H9 (cell line): ENCODE measurements at regions not wholly inside any gene's neighbourhood (a gene's known extent, or its start where the extent isn't known, plus 50 kb on each side); places are given as distances from the start of the nearest gene placed in this dataset.

Source experiments
- DNase-seq: peaks from one replicate; pipeline ENCODE4 v3.0.0-alpha.2; 2017
- H2AFZ ChIP-seq: one replicate; pipeline ENCODE4 v1.6.1; 2013; ENCODE audit warnings: mild to moderate bottlenecking, low read length, control low read depth, moderate library complexity
- H2AK5ac ChIP-seq: 2 replicates; pipeline ENCODE4 v1.6.1; 2013; ENCODE audit warnings: low read length, control low read depth, mixed read lengths; ENCODE audit not compliant: insufficient read length
- H2BK120ac ChIP-seq: one replicate; pipeline ENCODE4 v1.6.1; 2013; ENCODE audit warnings: low read depth, mild to moderate bottlenecking, low read length, control low read depth, inconsistent platforms; ENCODE audit not compliant: poor library complexity, severe bottlenecking
- H2BK12ac ChIP-seq: 2 replicates; pipeline ENCODE4 v1.6.1; 2013; ENCODE audit warnings: low read length, control low read depth, mixed read lengths, low read depth; ENCODE audit not compliant: insufficient read length
- H2BK15ac ChIP-seq: 2 replicates; pipeline ENCODE4 v1.6.1; 2013; ENCODE audit warnings: low read depth, low read length, control low read depth
- H2BK20ac ChIP-seq: one replicate; pipeline ENCODE4 v1.6.1; 2013; ENCODE audit warnings: low read depth, mild to moderate bottlenecking, low read length, control low read depth, inconsistent platforms; ENCODE audit not compliant: poor library complexity, severe bottlenecking
- H2BK5ac ChIP-seq: 2 replicates; pipeline ENCODE4 v1.6.1; 2013; ENCODE audit warnings: low read length, control low read depth, mixed read lengths; ENCODE audit not compliant: insufficient read length
- H3K14ac ChIP-seq: 2 replicates; pipeline ENCODE4 v1.6.1; 2013; ENCODE audit warnings: low read length, control low read depth; ENCODE audit not compliant: insufficient read depth
- H3K18ac ChIP-seq: 2 replicates; pipeline ENCODE4 v1.6.1; 2013; ENCODE audit warnings: low read depth, mild to moderate bottlenecking, mixed read lengths, low read length, control low read depth; ENCODE audit not compliant: insufficient read length
- H3K23ac ChIP-seq: 2 replicates; pipeline ENCODE4 v1.6.1; 2013; ENCODE audit warnings: low read length, control low read depth, mixed read lengths, low read depth; ENCODE audit not compliant: insufficient read length
- H3K23me2 ChIP-seq: 2 replicates; pipeline ENCODE4 v1.6.1; 2013; ENCODE audit warnings: low read depth, mild to moderate bottlenecking, mixed read lengths, low read length, control low read depth; ENCODE audit not compliant: insufficient read length, poor library complexity, severe bottlenecking
- H3K27ac ChIP-seq: 2 replicates; pipeline ENCODE4 v1.5.1; 2013; ENCODE audit warnings: low read length, control low read depth, mixed read lengths, low read depth; ENCODE audit not compliant: insufficient read length
- H3K27me3 ChIP-seq: 2 replicates; pipeline ENCODE4 v1.6.1; 2013; ENCODE audit warnings: low read length, control low read depth, inconsistent platforms; ENCODE audit not compliant: insufficient read depth
- H3K4ac ChIP-seq: 2 replicates; pipeline ENCODE4 v1.6.1; 2013; ENCODE audit warnings: low read depth, mild to moderate bottlenecking, control low read depth, inconsistent platforms, low read length, moderate library complexity
- H3K4me1 ChIP-seq: 2 replicates; pipeline ENCODE4 v1.6.1; 2013; ENCODE audit warnings: low read length, control low read depth, inconsistent platforms; ENCODE audit not compliant: insufficient read depth
- H3K4me2 ChIP-seq: 2 replicates; pipeline ENCODE4 v1.6.1; 2013; ENCODE audit warnings: low read length, control low read depth, mixed read lengths; ENCODE audit not compliant: insufficient read length, insufficient read depth
- H3K56ac ChIP-seq: 2 replicates; pipeline ENCODE4 v1.6.1; 2013; ENCODE audit warnings: low read depth, mild to moderate bottlenecking, mixed read lengths, low read length, control low read depth; ENCODE audit not compliant: insufficient read length
- H3K79me1 ChIP-seq: 2 replicates; pipeline ENCODE4 v1.6.1; 2013; ENCODE audit warnings: low read depth, mild to moderate bottlenecking, moderate library complexity, low read length, control low read depth, inconsistent platforms; ENCODE audit not compliant: insufficient read depth, poor library complexity, severe bottlenecking
- H3K79me2 ChIP-seq: 2 replicates; pipeline ENCODE4 v1.6.1; 2013; ENCODE audit warnings: low read length, control low read depth, inconsistent platforms; ENCODE audit not compliant: insufficient read depth
- H3K9ac ChIP-seq: 2 replicates; pipeline ENCODE4 v1.6.1; 2013; ENCODE audit warnings: low read length, control low read depth, mixed read lengths; ENCODE audit not compliant: insufficient read length; ENCODE audit errors: extremely low read depth
- H3K9me3 ChIP-seq: one replicate; pipeline ENCODE4 v1.6.1; 2013; ENCODE audit warnings: low read depth, low read length, inconsistent platforms; ENCODE audit not compliant: control insufficient read depth
- H3T11ph ChIP-seq: one replicate; pipeline ENCODE4 v1.6.1; 2013; ENCODE audit warnings: mild to moderate bottlenecking, low read length, control low read depth, inconsistent platforms
- H4K20me1 ChIP-seq: one replicate; pipeline ENCODE4 v1.6.1; 2013; ENCODE audit not compliant: control insufficient read depth, insufficient read length, insufficient read depth
- H4K5ac ChIP-seq: 2 replicates; pipeline ENCODE4 v1.6.1; 2013; ENCODE audit warnings: low read depth, mild to moderate bottlenecking, mixed read lengths, low read length, control low read depth; ENCODE audit not compliant: insufficient read length
- H4K8ac ChIP-seq: replicated peaks from 2 replicates; pipeline ENCODE4 v1.6.1; 2013; ENCODE audit warnings: low read length, control low read depth, mixed read lengths, low read depth; ENCODE audit not compliant: insufficient read length
- H4K91ac ChIP-seq: 2 replicates; pipeline ENCODE4 v1.6.1; 2013; ENCODE audit warnings: low read depth, mild to moderate bottlenecking, moderate library complexity, mixed read lengths, low read length, control low read depth; ENCODE audit not compliant: insufficient read length
- H3K27ac Mint-ChIP-seq, 3 experiments: 2 replicates in 2 of 3; 3 replicates in 1 of 3; pipeline ENCODE4 v1.8.0; 2020 to 2021; ENCODE audit warnings: mixed read lengths in 3 of 3, mild to moderate bottlenecking in 1 of 3, moderate library complexity in 1 of 3
- H3K27me3 Mint-ChIP-seq: 2 replicates; pipeline ENCODE4 v1.8.0; 2021; ENCODE audit warnings: low read depth, mild to moderate bottlenecking, moderate library complexity, mixed read lengths
- H3K36me3 Mint-ChIP-seq, 3 experiments: 2 replicates in 2 of 3; 3 replicates in 1 of 3; pipeline ENCODE4 v1.8.0; 2020 to 2021; ENCODE audit warnings: low read depth in 3 of 3, mixed read lengths in 3 of 3; ENCODE audit not compliant: insufficient read depth in 1 of 3
- H3K4me1 Mint-ChIP-seq, 2 experiments: 2 replicates each; pipeline ENCODE4 v1.8.0; 2020; ENCODE audit warnings: mixed read lengths in 2 of 2
- H3K4me3 Mint-ChIP-seq, 2 experiments: 2 replicates in 1 of 2; 3 replicates in 1 of 2; pipeline ENCODE4 v1.8.0; 2020 to 2021; ENCODE audit warnings: mild to moderate bottlenecking in 2 of 2, mixed read lengths in 2 of 2, moderate library complexity in 1 of 2
- H3K9me3 Mint-ChIP-seq, 2 experiments: 2 replicates in 1 of 2; 3 replicates in 1 of 2; pipeline ENCODE4 v1.8.0; 2020; ENCODE audit warnings: mild to moderate bottlenecking in 2 of 2, mixed read lengths in 2 of 2, moderate library complexity in 1 of 2
- WGBS: extraction: QIAGEN DNeasy Blood & Tissue Kit; methylation state at CpG from one replicate; pipeline ENCODE4 v1.1.7; 2013; ENCODE audit warnings: missing lambda C conversion rate, low lambda C conversion rate, mixed read lengths; ENCODE audit not compliant: insufficient read length; ENCODE audit errors: extremely low coverage; 5-methylcytosine and 5-hydroxymethylcytosine counted together
- TF ChIP-seq, protein P1 (sequence below): fragments of 200-600 bp; sonication (generic); conservative IDR thresholded peaks from 3 replicates; pipeline ENCODE4 v1.8.0; 2021; ENCODE audit warnings: antibody characterized with exemption, mild to moderate bottlenecking

DNA sequence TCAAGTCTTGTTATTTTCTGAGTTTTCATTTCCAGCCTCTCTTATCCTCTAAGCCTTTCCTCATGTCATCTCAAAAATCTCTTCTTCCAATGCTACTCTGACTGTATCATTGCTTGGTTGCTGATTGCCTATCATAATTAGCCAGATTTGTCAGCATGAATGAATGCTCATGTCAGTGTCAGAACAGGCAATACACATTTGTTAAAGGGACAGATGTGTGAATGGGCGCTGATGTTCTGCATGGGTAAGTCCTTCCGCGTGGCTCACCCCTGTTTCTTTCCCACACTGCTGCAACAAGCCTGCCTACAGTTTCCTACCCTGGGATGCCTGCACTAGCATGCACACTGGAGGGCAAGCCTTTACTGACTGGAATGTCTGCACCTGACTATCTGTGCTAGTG lies 100.6 kb downstream of the RHOU start:
- Mint-ChIP-seq H3K27ac (no peak overlapping the region), H3K36me3 (no peaks in the 10 kb centered on the region), H3K27me3 (peaks cover 4% of the 10 kb centered on the region; the same call in 1 of the 2 replicates), H3K9me3 (no peaks in the 10 kb centered on the region; a peak in 1 of 5 replicates), H3K4me3 (no peak overlapping the region), H3K4me1 (peaks cover 7 to 9% of the 10 kb centered on the region in 2 experiments; a peak in 2 of 4 replicates)
- Histone ChIP-seq H3T11ph (no peak overlapping the region), H2BK15ac (no peak overlapping the region), H2BK12ac (no peak overlapping the region), H3K79me1 (no peaks in the 10 kb centered on the region), H3K23me2 (no peaks in the 10 kb centered on the region), H4K91ac (no peak overlapping the region), H3K9me3 (no peaks in the 10 kb centered on the region), H2BK5ac (no peak overlapping the region), H3K23ac (no peak overlapping the region), H2AFZ (no peak overlapping the region), H4K8ac (no peak overlapping the region), H3K27ac (no peak overlapping the region), H3K27me3 (no peaks in the 10 kb centered on the region), H3K4me2 (no peak overlapping the region), H2AK5ac (no peak overlapping the region), H3K9ac (no peak overlapping the region), H3K18ac (no peak overlapping the region), H3K4ac (no peak overlapping the region), H3K56ac (no peak overlapping the region), H2BK20ac (no peak overlapping the region), H2BK120ac (no peak overlapping the region), H3K4me1 (no peaks in the 10 kb centered on the region), H4K20me1 (no peaks in the 10 kb centered on the region), H3K79me2 (no peaks in the 10 kb centered on the region), H3K14ac (no peak overlapping the region), H4K5ac (no peak overlapping the region)
- TF ChIP-seq, protein P1, sequence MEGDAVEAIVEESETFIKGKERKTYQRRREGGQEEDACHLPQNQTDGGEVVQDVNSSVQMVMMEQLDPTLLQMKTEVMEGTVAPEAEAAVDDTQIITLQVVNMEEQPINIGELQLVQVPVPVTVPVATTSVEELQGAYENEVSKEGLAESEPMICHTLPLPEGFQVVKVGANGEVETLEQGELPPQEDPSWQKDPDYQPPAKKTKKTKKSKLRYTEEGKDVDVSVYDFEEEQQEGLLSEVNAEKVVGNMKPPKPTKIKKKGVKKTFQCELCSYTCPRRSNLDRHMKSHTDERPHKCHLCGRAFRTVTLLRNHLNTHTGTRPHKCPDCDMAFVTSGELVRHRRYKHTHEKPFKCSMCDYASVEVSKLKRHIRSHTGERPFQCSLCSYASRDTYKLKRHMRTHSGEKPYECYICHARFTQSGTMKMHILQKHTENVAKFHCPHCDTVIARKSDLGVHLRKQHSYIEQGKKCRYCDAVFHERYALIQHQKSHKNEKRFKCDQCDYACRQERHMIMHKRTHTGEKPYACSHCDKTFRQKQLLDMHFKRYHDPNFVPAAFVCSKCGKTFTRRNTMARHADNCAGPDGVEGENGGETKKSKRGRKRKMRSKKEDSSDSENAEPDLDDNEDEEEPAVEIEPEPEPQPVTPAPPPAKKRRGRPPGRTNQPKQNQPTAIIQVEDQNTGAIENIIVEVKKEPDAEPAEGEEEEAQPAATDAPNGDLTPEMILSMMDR: no peak
- WGBS: no CpG with 5 or more reads among the region's 3 CpGs
- DNase-seq: no peak
